HG02870 (cell line): ENCODE measurements at regions not wholly inside any gene's neighbourhood (a gene's known extent, or its start where the extent isn't known, plus 50 kb on each side); places are given as distances from the start of the nearest gene placed in this dataset.
"Not testable (repeated sequence)": the region's sequence is repeated elsewhere in the genome, so short reads cannot be mapped to it uniquely, and the experiment has no call there.

Experiments
- ATAC-seq: cut with Tn5 transposase; IDR thresholded peaks from one replicate; pipeline ENCODE4 v1.9.1; 2021; ENCODE audit warnings: mild to moderate bottlenecking, moderate library complexity; ENCODE audit not compliant: unreplicated experiment

GRCh38 chr22:48422900-48423480 lies 1404.7 kb downstream of the BRD1 start:
- no peak for ATAC-seq

DNA sequence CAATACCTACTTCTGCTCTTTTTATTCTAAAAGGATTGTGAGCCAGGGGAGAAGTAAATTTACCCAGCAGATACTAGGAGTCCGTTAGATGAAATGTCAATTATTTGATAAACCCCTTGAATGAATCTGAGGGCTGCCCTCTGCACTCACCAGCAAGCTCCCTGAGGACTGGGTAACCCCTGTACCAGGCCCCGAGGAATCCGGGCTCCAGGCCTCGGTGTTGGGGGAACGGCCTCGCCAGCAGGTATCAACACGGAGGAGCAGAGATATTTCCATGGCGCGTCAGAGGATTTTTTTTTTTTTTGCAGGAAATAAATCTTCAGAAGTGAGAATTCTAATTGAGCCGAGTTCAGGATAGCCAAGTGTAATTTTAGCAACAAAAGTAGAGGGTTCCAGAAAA lies 1408.8 kb downstream of the BRD1 start:
- no peak for ATAC-seq

- no peak for ATAC-seq
These were observed 1410.2 kb downstream of the BRD1 start for GRCh38 chr22:48417225-48418070.

DNA sequence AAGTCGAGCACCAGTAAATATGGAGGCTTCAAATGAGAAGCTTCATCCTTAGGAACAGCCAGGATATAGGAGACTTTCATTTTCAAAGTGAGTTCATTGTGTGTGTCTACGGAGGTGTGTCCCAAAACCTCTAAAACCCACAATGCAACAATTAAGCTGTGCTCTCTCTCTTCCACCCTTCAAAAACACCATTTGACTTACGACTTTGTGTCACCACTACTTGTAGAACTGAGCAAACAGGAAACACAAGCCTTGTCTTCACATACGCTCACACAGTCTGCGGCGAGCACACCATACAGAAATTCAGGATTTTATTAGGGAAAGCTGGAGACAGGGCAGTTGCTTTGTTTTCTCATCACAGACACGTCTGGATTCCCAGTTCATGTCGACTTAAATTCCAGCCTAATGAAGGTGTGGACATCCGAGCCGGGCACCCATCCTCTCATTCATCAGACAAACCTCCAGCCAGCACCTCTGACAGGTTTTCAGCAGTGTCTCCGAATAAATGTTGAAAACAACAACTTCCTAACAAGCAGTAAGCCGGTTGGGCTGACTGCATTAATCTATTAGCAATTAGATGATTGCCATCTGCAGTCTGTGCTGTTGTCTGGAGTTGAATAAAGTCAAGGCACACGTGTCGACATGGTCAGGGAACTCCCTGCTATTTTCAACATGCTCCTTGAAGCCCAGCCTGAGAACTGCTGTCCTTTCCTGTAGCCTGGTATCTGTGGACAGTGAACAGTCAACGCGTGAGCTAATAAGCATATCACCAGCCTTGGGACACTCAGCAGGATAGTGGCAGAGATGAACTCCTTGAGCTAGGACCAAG lies 1411.1 kb downstream of the BRD1 start:
- no peak for ATAC-seq

GRCh38 chr22:48415520-48415919 lies 1412.2 kb downstream of the BRD1 start:
- no peak for ATAC-seq

- ATAC-seq: no peak
These were observed 1413.0 kb downstream of the BRD1 start for GRCh38 chr22:48414651-48415050.

DNA sequence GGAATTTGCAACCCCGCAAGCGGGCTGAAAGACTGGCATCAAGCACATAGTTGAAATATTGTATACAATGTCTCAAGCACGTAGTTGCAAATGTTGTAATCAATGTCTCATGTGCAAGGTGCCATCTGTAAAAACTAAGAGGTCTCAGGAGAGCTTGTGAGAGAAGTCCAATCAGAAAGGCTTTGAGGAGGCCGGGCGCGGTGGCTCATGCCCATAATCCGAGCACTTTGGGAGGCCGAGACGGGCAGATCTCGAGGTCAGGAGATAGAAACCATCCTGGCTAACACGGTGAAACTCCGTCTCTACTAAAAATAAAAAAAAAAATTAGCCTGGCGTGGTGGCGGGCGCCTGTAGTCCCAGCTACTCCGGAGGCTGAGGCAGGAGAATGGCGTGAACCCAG lies 1414.7 kb downstream of the BRD1 start:
- not testable (repeated sequence) for ATAC-seq

DNA sequence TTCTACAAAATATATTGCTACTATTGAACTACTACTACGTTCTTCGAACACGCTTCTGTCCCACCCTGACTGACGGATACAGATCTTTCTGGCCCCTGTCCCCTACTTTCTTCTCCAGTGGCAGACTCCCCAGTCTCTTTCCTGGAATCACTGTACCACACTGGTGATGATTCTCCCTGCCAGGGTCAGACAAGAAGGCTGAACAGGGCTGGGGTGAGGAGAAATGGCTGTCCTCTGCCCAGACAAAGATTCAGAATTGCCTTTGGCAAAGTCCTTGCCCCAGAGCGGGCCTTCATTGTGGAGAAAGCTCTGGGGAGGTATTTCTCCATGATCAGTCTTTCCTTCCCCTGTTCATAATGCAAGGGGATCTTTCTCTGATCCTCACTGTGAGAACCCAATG lies 1417.1 kb downstream of the BRD1 start:
- no peak for ATAC-seq

- ATAC-seq: no peak
These were observed 1420.3 kb downstream of the BRD1 start for GRCh38 chr22:48407256-48407955.

- no peak for ATAC-seq
These were observed 1421.5 kb downstream of the BRD1 start for GRCh38 chr22:48406161-48406560.

DNA sequence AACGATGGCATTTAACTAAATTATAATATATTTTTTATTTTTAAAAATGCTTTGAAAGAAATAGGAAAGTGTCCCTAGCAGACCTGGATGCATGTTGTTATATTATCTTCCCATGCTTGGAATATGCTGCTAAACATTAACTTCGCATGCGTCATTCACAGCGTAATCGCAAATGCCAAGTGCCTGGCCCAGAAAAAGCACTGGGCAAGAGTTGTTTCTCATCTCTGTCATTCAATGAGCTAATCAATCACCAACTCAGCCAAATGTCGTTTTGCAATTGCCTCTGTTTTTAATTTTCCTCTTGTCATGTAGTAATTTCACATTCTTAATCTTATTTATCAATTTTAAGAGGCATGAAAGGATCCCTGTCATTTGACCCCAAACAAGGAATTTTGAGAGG lies 1421.9 kb downstream of the BRD1 start:
- no peak for ATAC-seq

DNA sequence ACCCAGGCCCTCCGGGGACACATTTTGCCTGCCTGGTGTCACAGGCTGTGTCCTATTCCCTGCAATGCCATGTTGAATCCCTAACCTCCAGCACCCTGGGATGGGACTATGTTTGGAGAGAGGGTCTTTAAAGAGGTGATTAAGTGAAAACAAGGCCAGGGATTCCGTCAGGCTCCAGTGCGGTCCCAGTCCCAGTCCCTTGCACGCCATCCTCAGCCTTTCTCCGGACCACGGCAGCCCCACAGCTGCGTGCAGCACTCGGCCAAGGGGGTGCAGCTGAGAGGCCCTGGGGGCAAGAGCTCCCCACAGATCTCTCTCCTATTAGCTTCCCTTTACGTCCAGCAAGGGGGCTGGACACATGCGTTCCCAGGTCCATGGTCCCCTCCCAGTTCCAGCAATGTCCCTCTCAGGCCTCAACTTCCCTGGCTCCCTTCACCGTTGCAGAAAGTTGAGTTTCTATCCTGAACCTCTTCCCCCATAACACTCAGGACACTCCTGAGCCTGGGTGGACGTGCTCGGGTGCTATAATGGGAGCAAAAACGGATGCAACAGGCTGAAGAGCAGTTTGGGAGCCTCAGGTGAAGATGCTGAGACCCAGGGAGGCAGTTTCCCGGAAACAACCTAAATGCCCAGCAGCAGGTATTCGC lies 1422.7 kb downstream of the BRD1 start:
- no peak for ATAC-seq

DNA sequence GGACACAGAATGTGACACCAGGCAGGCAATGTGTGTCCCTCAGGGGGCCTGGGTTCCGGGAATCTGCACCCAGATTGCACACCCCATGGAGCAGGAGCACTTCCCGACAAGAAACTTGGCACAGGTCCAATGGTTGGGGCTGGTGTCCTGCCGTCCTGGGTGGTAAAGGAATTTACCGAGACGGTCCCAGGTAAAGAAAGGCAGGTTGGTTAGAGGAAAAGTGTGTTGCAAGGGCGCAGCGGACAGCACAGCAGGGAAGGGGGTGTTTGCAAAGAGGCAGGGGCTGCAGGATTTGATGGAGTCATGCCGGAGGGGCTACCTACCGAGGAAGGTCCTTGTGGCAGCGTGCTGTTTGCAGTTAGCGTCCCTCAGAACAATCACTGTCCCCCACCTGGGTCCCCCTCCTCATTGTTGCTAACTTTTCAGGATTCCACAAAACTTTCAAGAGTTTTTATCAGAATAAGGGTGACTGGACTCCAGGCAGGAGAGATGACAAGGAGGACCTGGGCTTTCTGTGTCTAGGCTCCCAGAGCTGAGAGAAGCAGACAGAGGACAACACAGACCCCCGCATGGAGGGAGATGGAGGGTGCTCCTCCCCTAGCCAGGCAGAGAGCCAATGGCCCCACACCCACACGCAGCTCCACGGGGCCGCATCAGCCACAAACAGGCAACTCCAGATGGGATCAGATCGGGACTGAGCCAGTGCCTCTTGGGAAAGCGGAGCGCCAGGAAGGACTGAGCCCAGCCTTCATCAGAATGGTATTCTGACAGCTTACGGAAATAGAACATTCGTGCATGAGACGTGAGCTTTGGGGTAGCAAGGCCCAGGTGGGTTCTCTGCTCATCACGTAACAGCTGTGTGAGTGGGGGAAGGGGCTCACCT lies 1423.9 kb downstream of the BRD1 start:
- ATAC-seq: no peak

DNA sequence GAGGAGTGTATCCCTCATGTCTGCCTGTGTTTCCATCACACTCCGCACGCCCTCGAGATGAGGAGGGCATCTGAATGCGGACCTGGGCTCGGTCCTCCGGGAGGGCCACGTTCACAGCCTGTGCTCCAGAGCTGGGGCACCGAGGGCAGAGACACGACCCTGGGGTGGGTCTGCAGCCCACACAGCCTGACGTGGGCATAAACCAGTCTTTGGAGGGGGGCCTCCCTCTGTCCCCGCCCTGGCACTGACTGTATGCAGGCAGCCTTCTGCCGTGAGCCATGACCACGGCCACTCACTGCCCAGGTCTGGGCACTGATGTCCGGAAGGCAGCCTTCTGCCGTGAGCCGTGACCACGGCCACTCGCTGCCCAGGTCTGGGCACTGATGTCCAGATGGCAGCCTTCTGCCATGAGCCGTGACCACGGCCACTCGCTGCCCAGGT lies 1425.1 kb downstream of the BRD1 start:
- ATAC-seq: no peak

DNA sequence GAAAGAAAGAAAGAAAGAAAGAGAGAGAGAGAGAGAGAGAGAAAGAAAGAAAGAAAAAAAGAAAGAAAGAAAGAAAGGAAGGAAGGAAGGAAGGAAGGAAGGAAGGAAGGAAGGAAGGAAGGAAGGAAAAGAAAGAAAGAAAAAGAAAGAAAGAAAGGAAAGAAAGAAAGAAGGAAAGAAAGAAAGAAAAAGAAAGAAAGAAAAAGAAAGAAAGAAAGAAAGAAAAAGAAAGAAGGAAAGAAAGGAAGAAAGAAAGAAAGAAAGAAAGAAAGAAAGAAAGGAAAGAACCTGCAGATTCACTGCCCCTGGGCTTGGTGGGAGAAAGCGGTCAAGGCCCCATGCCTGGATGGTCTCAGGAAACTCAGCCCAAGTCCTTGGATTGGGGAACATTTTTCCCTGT lies 1426.2 kb downstream of the BRD1 start:
- ATAC-seq: not testable (repeated sequence)

- no peak for ATAC-seq
These were observed 1429.3 kb downstream of the BRD1 start for GRCh38 chr22:48398181-48398905.

- ATAC-seq: no peak
These were observed 1430.0 kb downstream of the BRD1 start for GRCh38 chr22:48397531-48398180.

DNA sequence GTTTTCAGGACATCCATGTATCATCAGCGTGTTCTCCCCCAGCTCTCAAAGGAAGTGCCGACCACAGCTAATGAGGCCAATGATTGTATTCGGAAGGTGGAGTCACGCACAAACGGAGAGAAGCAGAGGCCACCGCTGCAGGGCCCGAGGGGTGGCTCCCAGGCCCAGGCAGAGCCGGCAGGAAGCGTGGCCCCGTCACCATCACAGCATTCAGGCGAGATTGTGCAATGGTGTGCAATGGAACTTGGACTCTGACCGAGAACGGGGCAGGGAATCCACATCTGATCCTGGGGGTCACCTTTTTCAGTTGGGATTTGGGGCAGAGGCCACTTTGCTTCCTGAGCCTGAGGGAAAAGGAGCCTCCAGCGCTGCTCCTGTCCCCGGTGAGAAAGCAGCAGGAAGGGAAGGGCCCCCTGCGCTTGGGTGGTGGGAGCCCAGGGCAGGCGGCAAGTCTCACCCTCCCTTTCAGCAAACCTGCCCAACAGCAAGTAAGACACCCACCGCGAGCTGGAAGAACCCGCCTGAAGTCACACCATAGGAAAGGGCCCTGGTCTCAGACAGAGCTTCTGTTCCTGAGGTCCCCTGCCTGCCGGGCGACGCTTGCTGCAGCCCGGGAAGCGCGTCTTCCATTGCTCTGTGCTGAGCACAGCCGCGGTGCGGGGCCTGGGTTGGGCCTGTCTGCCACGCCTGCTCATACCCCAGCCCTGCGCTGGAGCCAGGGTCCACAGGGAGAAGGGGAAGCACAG lies 1430.7 kb downstream of the BRD1 start:
- no peak for ATAC-seq
